ENCODE measurements at regions not wholly inside any gene's neighbourhood (a gene's known extent, or its start where the extent isn't known, plus 50 kb on each side); places are given as distances from the start of the nearest gene placed in this dataset.

GRCh38 chr20:10868299-10868698 is 194.5 kb upstream of the JAG1 start:
- no peak for DNase-seq

GRCh38 chr20:10873026-10873425 is 199.2 kb upstream of the JAG1 start:
- DNase-seq, result no peak

GRCh38 chr20:10875653-10876052 is 201.9 kb upstream of the JAG1 start:
- DNase-seq, result no peak

- DNase-seq, result no peak
These were observed 202.8 kb upstream of the JAG1 start for GRCh38 chr20:10876558-10876957.

GRCh38 chr20:10877342-10877741 is 203.5 kb upstream of the JAG1 start:
- no peak for DNase-seq

GRCh38 chr20:10883166-10883565 is 209.4 kb upstream of the JAG1 start:
- DNase-seq, result no peak

GRCh38 chr20:10893321-10893720 is 219.5 kb upstream of the JAG1 start:
- DNase-seq, result no peak

- no peak for DNase-seq
These were observed 223.5 kb upstream of the JAG1 start for GRCh38 chr20:10897336-10897735.

GRCh38 chr20:10898552-10898951 is 224.8 kb upstream of the JAG1 start:
- DNase-seq, result no peak

- DNase-seq, result no peak
These were observed 228.4 kb upstream of the JAG1 start for GRCh38 chr20:10902174-10902573.

GRCh38 chr20:10902576-10903282 is 228.9 kb upstream of the JAG1 start:
- no peak for DNase-seq

- DNase-seq, result no peak
These were observed 233.0 kb upstream of the JAG1 start for GRCh38 chr20:10906834-10907233.

GRCh38 chr20:10909803-10910202 is 236.0 kb upstream of the JAG1 start:
- no peak for DNase-seq

- DNase-seq, result no peak
These were observed 236.9 kb upstream of the JAG1 start for GRCh38 chr20:10910535-10911178.

- no peak for DNase-seq
These were observed 237.5 kb upstream of the JAG1 start for GRCh38 chr20:10911298-10911697.

- no peak for DNase-seq
These were observed 242.0 kb upstream of the JAG1 start for GRCh38 chr20:10915815-10916214.

GRCh38 chr20:10916312-10916711 is 242.5 kb upstream of the JAG1 start:
- DNase-seq, result no peak

GRCh38 chr20:10917826-10918225 is 244.0 kb upstream of the JAG1 start:
- DNase-seq, result no peak

GRCh38 chr20:10919396-10920140 is 245.8 kb upstream of the JAG1 start:
- DNase-seq, result no peak

GRCh38 chr20:10920396-10920795 is 246.6 kb upstream of the JAG1 start:
- DNase-seq, result no peak

- no peak for DNase-seq
These were observed 247.8 kb upstream of the JAG1 start for GRCh38 chr20:10921491-10922010.

GRCh38 chr20:10922506-10922905 is 248.7 kb upstream of the JAG1 start:
- no peak for DNase-seq

- no peak for DNase-seq
These were observed 249.1 kb upstream of the JAG1 start for GRCh38 chr20:10922941-10923340.

GRCh38 chr20:10924644-10925201 is 250.9 kb upstream of the JAG1 start:
- DNase-seq, result peak; percentile 35

All from NCI-H748 treated with DMSO at 0.1 percent for 48 hours (cell line).